GM18508 (cell line): ENCODE measurements at regions not wholly inside any gene's neighbourhood (a gene's known extent, or its start where the extent isn't known, plus 50 kb on each side); places are given as distances from the start of the nearest gene placed in this dataset.
"Not testable (repeated sequence)": the region's sequence is repeated elsewhere in the genome, so short reads cannot be mapped to it uniquely, and the experiment has no call there.

Experiments used
- ATAC-seq: cut with Tn5 transposase; IDR thresholded peaks from one replicate; pipeline ENCODE4 v1.9.1; 2021; ENCODE audit warnings: moderate number of reproducible peaks; ENCODE audit not compliant: insufficient read depth, unreplicated experiment

GRCh38 chr14:48748151-48748675 is 838.0 kb downstream of the RPS29 start:
- no peak for ATAC-seq

GRCh38 chr14:48747561-48748089 is 838.6 kb downstream of the RPS29 start:
- ATAC-seq, result no peak

- no peak for ATAC-seq
Measured at GRCh38 chr14:48744202-48744601, 842.0 kb downstream of the RPS29 start.

- ATAC-seq, result no peak
Measured at GRCh38 chr14:48738186-48738925, 847.8 kb downstream of the RPS29 start.

GRCh38 chr14:48735607-48736006 is 850.6 kb downstream of the RPS29 start:
- ATAC-seq, result no peak

GRCh38 chr14:48731260-48731659 is 854.9 kb downstream of the RPS29 start:
- ATAC-seq, result no peak

GRCh38 chr14:48726080-48726642 is 860.0 kb downstream of the RPS29 start:
- ATAC-seq, result no peak

GRCh38 chr14:48725051-48725734 is 861.0 kb downstream of the RPS29 start:
- ATAC-seq, result no peak

GRCh38 chr14:48723841-48724495 is 862.2 kb downstream of the RPS29 start:
- no peak for ATAC-seq

- no peak for ATAC-seq
Measured at GRCh38 chr14:48714366-48714765, 871.8 kb downstream of the RPS29 start.

- no peak for ATAC-seq
Measured at GRCh38 chr14:48710133-48710532, 876.0 kb downstream of the RPS29 start.

GRCh38 chr14:48709277-48709785 is 876.8 kb downstream of the RPS29 start:
- ATAC-seq, result no peak

GRCh38 chr14:48704639-48705038 is 881.5 kb downstream of the RPS29 start:
- no peak for ATAC-seq

GRCh38 chr14:48703728-48704467 is 882.3 kb downstream of the RPS29 start:
- no peak for ATAC-seq

- ATAC-seq, result not testable (repeated sequence)
Measured at GRCh38 chr14:48697362-48697761, 888.8 kb downstream of the RPS29 start.

GRCh38 chr14:48693793-48694192 is 892.4 kb downstream of the RPS29 start:
- no peak for ATAC-seq

- no peak for ATAC-seq
Measured at GRCh38 chr14:48690349-48690748, 895.8 kb downstream of the RPS29 start.

- ATAC-seq, result no peak
Measured at GRCh38 chr14:48686650-48687049, 899.5 kb downstream of the RPS29 start.

GRCh38 chr14:48672506-48672905 is 913.7 kb downstream of the RPS29 start:
- ATAC-seq, result no peak

GRCh38 chr14:48670939-48671338 is 915.2 kb downstream of the RPS29 start:
- no peak for ATAC-seq
